Stomach (tissue), 8 donors: ENCODE measurements at regions not wholly inside any gene's neighbourhood (a gene's known extent, or its start where the extent isn't known, plus 50 kb on each side); places are given as distances from the start of the nearest gene placed in this dataset.

Experiments
- DNase-seq, 2 donors: peaks; one replicate each; pipeline versions ENCODE4 v3.0.0 to v3.0.0-alpha.2; 2013 to 2019
- H3K27ac ChIP-seq, 5 donors: fragments of 200-600 bp in 4 of 5; sonication (generic) in 4 of 5; one replicate each; pipeline ENCODE4 v1.5.1; 2013 to 2019; ENCODE audit warnings: mild to moderate bottlenecking in 1 of 5, moderate library complexity in 1 of 5
- H3K27me3 ChIP-seq, 3 donors: fragments of 200-600 bp; sonication (generic); one replicate each; pipeline ENCODE4 v1.5.1; 2017 to 2019; ENCODE audit warnings: mixed run types in 1 of 3
- H3K36me3 ChIP-seq, 4 donors: fragments of 200-600 bp; sonication (generic); 1 replicate in 3 of 4; 2 replicates in 1 of 4; pipeline ENCODE4 v1.5.1; 2016 to 2019
- H3K4me1 ChIP-seq, 4 donors: fragments of 200-600 bp; sonication (generic); one replicate each; pipeline ENCODE4 v1.5.1; 2016 to 2019
- H3K4me3 ChIP-seq, 4 donors: fragments of 200-600 bp; sonication (generic) in 3 of 4; one replicate each; pipeline ENCODE4 v1.5.1; 2016 to 2019; ENCODE audit warnings: mild to moderate bottlenecking in 1 of 4
- H3K9me3 ChIP-seq, 4 donors: fragments of 200-600 bp; sonication (generic); one replicate each; pipeline ENCODE4 v1.5.1; 2016 to 2019
- EP300 ChIP-seq: sonication (generic); formaldehyde crosslinking; IDR thresholded peaks from one replicate; pipeline ENCODE4 v1.6.1; 2017; ENCODE audit warnings: antibody characterized with exemption
- POLR2A ChIP-seq, 4 donors: fragments of 450-650 bp; IDR thresholded peaks; one replicate each; pipeline ENCODE4 v1.6.1; 2016; ENCODE audit warnings: antibody characterized with exemption in 4 of 4, control low read depth in 2 of 4, mild to moderate bottlenecking in 1 of 4, moderate library complexity in 1 of 4
- POLR2AphosphoS5 ChIP-seq, 3 donors: sonication (generic); formaldehyde crosslinking; IDR thresholded peaks; one replicate each; pipeline ENCODE4 v1.6.1; 2016; ENCODE audit warnings: antibody characterized with exemption in 3 of 3
- WGBS, 5 donors: extraction: QIAGEN DNeasy Blood & Tissue Kit in 3 of 5; methylation state at CpG; one replicate each; pipeline versions ENCODE4 v1.1.5 to v1.1.7; 2013 to 2018; 5-methylcytosine and 5-hydroxymethylcytosine counted together
- intact Hi-C: fragments of 100-400 bp; cut with DNase I; formaldehyde crosslinking; loops from one replicate; pipeline ENCODE4 v1.15.1; 2023; ENCODE audit warnings: low total_unique reads
- TF ChIP-seq, protein P1 (sequence below), 7 experiments: fragments of 450-650 bp in 4 of 7; fragments of 200-600 bp in 3 of 7; sonication (generic) in 3 of 7; IDR thresholded peaks; one replicate each; pipeline ENCODE4 v1.5.1; 2016 to 2019; ENCODE audit warnings: antibody characterized with exemption in 7 of 7, control low read depth in 2 of 7, mild to moderate bottlenecking in 1 of 7
- donor health status: healthy with polysubstance abuse.
- donor health status: Bipolar disorder and iron deficiency.
- donor health status: healthy.

DNA sequence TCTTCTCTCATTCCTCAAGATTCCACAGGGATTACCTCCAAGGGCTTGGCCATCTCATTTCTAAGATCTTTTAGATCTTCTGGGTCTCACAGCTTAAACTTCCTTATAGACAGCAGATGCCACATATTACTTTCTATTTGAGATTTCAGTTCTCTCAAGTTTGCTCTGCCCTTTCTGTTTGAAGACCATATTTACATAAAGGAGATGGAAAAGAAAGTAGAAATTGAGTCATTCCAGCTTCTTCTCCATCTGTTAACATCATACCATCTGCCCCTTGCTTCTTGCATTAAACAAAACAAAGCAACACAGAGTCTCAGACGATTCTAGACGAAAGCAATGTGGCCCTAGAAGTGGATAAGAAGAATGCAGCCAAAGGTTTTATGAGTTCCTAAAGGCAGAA lies 203.4 kb downstream of the TTLL2 start:
- Histone ChIP-seq H3K9me3 (no peaks in the 10 kb centered on the region), H3K36me3 (no peaks in the 10 kb centered on the region), H3K27ac (no peak overlapping the region), H3K4me1 (no peaks in the 10 kb centered on the region), H3K4me3 (no peak overlapping the region), H3K27me3 (peaks cover 0 to 24% (median 0%) of the 10 kb centered on the region in 3 donors)
- DNase-seq = no peak
- intact Hi-C loops = no loop called here
- TF ChIP-seq, protein P1, sequence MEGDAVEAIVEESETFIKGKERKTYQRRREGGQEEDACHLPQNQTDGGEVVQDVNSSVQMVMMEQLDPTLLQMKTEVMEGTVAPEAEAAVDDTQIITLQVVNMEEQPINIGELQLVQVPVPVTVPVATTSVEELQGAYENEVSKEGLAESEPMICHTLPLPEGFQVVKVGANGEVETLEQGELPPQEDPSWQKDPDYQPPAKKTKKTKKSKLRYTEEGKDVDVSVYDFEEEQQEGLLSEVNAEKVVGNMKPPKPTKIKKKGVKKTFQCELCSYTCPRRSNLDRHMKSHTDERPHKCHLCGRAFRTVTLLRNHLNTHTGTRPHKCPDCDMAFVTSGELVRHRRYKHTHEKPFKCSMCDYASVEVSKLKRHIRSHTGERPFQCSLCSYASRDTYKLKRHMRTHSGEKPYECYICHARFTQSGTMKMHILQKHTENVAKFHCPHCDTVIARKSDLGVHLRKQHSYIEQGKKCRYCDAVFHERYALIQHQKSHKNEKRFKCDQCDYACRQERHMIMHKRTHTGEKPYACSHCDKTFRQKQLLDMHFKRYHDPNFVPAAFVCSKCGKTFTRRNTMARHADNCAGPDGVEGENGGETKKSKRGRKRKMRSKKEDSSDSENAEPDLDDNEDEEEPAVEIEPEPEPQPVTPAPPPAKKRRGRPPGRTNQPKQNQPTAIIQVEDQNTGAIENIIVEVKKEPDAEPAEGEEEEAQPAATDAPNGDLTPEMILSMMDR (IDR thresholded peaks at IDR 0.05) = no peak
- TF ChIP-seq EP300 (no peak), POLR2AphosphoS5 (IDR thresholded peaks at IDR 0.05) (no peak), POLR2A (IDR thresholded peaks at IDR 0.05) (no peak)
- WGBS, 5 donors = 52 to 70% (median 66%) methylated on average over 2 of the region's 2 CpGs

DNA sequence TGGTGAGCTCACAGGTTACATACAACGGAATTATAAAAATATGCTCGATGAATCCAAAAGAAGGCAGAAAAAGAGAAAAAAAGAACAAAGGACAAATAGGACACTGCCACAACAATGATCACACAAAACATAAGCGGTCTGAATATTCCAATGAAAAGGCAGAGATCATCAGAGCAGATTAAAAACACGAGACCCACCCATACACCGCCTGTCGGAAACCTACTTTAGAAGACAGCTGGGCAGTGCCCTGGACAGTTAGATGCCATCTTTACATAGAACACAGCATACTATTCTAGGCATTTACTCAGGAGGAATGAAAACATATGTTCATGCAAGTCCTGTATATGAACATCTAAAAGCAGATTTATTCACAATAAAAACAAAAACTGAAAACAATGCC lies 204.1 kb downstream of the TTLL2 start:
- 72 to 89% (median 81%) methylated on average over 6 of the region's 6 CpGs for WGBS, 5 donors

DNA sequence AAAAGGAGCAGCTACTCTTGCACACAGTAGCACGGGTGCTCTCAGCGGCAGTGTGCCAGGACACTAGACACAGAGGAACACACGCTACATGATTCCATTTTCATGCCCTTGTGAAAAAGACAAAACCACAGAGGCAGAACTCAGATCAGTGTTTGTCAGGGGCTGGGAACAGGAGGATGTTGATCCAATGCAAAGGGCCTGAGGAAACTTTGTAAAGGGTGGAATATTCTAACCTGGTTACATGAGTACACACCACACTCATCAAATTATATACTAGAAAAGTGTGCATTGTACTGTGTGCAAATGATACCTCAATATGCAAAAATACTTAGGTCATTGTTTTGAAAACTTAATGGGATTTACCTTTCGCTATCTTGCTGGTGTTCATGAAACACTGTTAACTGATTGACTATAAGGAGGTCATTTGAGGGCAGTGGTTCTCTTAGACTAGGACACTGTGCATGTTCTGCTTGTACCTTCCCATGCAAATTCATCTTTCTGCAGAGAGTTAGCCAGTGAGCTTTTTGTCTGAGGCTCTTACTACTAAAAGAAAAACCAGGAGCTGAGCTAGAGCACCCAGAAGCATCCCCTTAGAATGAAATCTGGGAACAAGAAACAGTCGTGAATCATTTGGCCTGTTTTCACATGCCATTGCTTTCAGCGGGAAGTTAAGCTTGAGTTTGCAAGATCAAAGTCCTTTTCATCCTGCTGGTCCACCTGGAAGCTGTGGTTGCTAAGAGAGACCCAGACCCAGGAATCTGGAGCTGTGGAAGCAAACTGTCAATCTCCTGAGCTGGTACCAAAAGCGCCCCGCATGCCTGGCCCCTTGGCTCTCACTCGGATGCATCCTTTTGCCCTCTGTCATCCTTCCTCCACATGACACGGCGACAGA lies 204.8 kb downstream of the TTLL2 start:
- no peak overlapping the region for H3K4me3 ChIP-seq
- no peak for DNase-seq
- intact Hi-C loops = no loop called here
- H3K36me3 ChIP-seq = no peaks in the 10 kb centered on the region
- no peak overlapping the region for H3K27ac ChIP-seq
- WGBS, 5 donors = 80 to 88% (median 81%) methylated on average over 11 of the region's 11 CpGs
- no peak for TF ChIP-seq POLR2A (IDR thresholded peaks at IDR 0.05)
- no peak for TF ChIP-seq EP300
- no peak for TF ChIP-seq POLR2AphosphoS5 (IDR thresholded peaks at IDR 0.05)
- TF ChIP-seq, protein P1 (IDR thresholded peaks at IDR 0.05) = no peak
- peaks cover 0 to 20% (median 0%) of the 10 kb centered on the region in 3 donors for H3K27me3 ChIP-seq
- H3K9me3 ChIP-seq = no peaks in the 10 kb centered on the region
- H3K4me1 ChIP-seq = no peaks in the 10 kb centered on the region

More for the DNA sequence above, 204.1 kb downstream of the TTLL2 start:
- no peak overlapping the region for H3K4me3 ChIP-seq
- H3K4me1 ChIP-seq = no peaks in the 10 kb centered on the region
- intact Hi-C loops = no loop called here
- H3K27ac ChIP-seq = no peak overlapping the region
- H3K27me3 ChIP-seq = peaks cover 0 to 20% (median 0%) of the 10 kb centered on the region in 3 donors
- no peaks in the 10 kb centered on the region for H3K36me3 ChIP-seq
- no peak for TF ChIP-seq POLR2AphosphoS5 (IDR thresholded peaks at IDR 0.05)
- no peak for TF ChIP-seq POLR2A (IDR thresholded peaks at IDR 0.05)
- TF ChIP-seq, protein P1 (IDR thresholded peaks at IDR 0.05) = no peak
- TF ChIP-seq EP300 = no peak
- no peaks in the 10 kb centered on the region for H3K9me3 ChIP-seq
- no peak for DNase-seq

DNA sequence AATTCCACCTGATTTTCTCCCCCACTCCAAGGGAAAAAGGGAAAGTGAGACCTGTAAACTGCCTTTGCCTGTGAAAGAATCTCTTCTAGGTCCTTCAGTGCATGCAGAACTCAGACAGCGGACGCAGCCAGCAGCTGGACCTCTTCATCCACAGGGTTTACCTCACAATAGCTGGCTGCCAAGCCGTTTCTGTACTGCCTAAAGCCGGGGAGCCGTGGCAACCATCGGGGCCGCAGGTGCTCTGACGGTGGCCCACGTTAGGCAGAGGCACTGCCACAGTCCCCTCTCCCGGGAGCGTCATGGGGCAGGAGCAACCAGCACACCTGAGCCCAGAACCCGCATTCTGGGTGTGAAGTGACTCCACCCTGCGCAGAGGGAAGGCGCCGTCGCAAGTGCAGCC lies 206.1 kb downstream of the TTLL2 start:
- intact Hi-C loops = no loop called here
- Histone ChIP-seq H3K4me1 (no peaks in the 10 kb centered on the region), H3K27ac (no peak overlapping the region), H3K27me3 (peaks cover 0 to 20% (median 0%) of the 10 kb centered on the region in 3 donors), H3K4me3 (no peak overlapping the region), H3K36me3 (no peaks in the 10 kb centered on the region), H3K9me3 (no peaks in the 10 kb centered on the region)
- peak in 1 of 2 donors; percentile 62 for DNase-seq
- WGBS, 5 donors = 70 to 89% (median 78%) methylated on average over 15 to 16 of the region's 16 CpGs
- TF ChIP-seq EP300 (no peak), POLR2A (IDR thresholded peaks at IDR 0.05) (no peak), POLR2AphosphoS5 (IDR thresholded peaks at IDR 0.05) (no peak)
- TF ChIP-seq, protein P1 (IDR thresholded peaks at IDR 0.05) = no peak
